ENCODE measurements at regions not wholly inside any gene's neighbourhood (a gene's known extent, or its start where the extent isn't known, plus 50 kb on each side); places are given as distances from the start of the nearest gene placed in this dataset.
A peak's percentile ranks its signal among the peaks of the same experiment; 100 is the strongest.

GRCh38 chr15:60228619-60229018 lies 169.2 kb downstream of the ANXA2 start:
- no peak overlapping the region for H2BK120ac ChIP-seq (ENCODE audit: low read depth, low read length)
- no peak overlapping the region for H3K27ac ChIP-seq (replicated peaks; ENCODE audit: low read length)
- H3K4ac ChIP-seq (ENCODE audit: low read length), result no peak overlapping the region
- no peaks in the 10 kb centered on the region for H3K79me1 ChIP-seq (ENCODE audit: low read depth, low read length)
- no peak for DNase-seq (ENCODE audit: low spot score)
- H2BK12ac ChIP-seq (ENCODE audit: low read length), result no peak overlapping the region
- H2AK5ac ChIP-seq (ENCODE audit: low read depth, low read length), result no peak overlapping the region
- H3K4me3 ChIP-seq (ENCODE audit: low read length in 2 of 2), result no peak overlapping the region
- H3K23ac ChIP-seq (ENCODE audit: low read depth, low read length, poor library complexity), result no peak overlapping the region
- no peaks in the 10 kb centered on the region for H3K4me1 ChIP-seq (ENCODE audit: control insufficient read depth in 2 of 2, insufficient read depth in 1 of 2, low read depth in 1 of 2, low read length in 2 of 2)
- no peak overlapping the region for H3K14ac ChIP-seq (ENCODE audit: low read length)
- no peak overlapping the region for H4K8ac ChIP-seq (ENCODE audit: low read depth, low read length)
- H2BK15ac ChIP-seq (ENCODE audit: low read length), result no peak overlapping the region
- no peak overlapping the region for H3K4me2 ChIP-seq (ENCODE audit: insufficient read depth, low read length, poor library complexity, severe bottlenecking)
- peaks cover 0 to 13% (median 0%) of the 10 kb centered on the region in 3 experiments for H3K27me3 ChIP-seq (ENCODE audit: control insufficient read depth in 3 of 3, insufficient read depth in 3 of 3, low read depth in 1 of 3, low read length in 3 of 3)
- H3K9me3 ChIP-seq (replicated peaks in 1 of 2; ENCODE audit: control insufficient read depth in 2 of 2, insufficient read depth in 1 of 2, low read depth in 1 of 2, low read length in 2 of 2), result no peaks in the 10 kb centered on the region
- no peak overlapping the region for H2BK5ac ChIP-seq (ENCODE audit: low read length)
- no peak overlapping the region for H2AFZ ChIP-seq (ENCODE audit: low read length)
- no peak overlapping the region for H3K18ac ChIP-seq (ENCODE audit: low read length)
- no peak overlapping the region for H4K91ac ChIP-seq (ENCODE audit: low read depth, low read length, poor library complexity)
- WGBS, 2 donors (ENCODE audit: extremely low coverage in 2 of 2, insufficient read length in 2 of 2, insufficient replicate concordance in 1 of 2), result no CpG with 5 or more reads among the region's 2 CpGs
- H3K36me3 ChIP-seq (replicated peaks in 1 of 2; ENCODE audit: control insufficient read depth in 2 of 2, insufficient read depth in 2 of 2, low read length in 2 of 2), result no peaks in the 10 kb centered on the region
- no peak overlapping the region for H3K9ac ChIP-seq (ENCODE audit: low read depth, low read length, poor library complexity)

- no peak overlapping the region for H2AK5ac ChIP-seq (ENCODE audit: low read depth, low read length)
- H2BK5ac ChIP-seq (ENCODE audit: low read length), result no peak overlapping the region
- no peaks in the 10 kb centered on the region for H3K36me3 ChIP-seq (replicated peaks in 1 of 2; ENCODE audit: control insufficient read depth in 2 of 2, insufficient read depth in 2 of 2, low read length in 2 of 2)
- H3K4ac ChIP-seq (ENCODE audit: low read length), result no peak overlapping the region
- no peak overlapping the region for H3K4me3 ChIP-seq (ENCODE audit: low read length in 2 of 2)
- no peaks in the 10 kb centered on the region for H3K27me3 ChIP-seq (ENCODE audit: control insufficient read depth in 3 of 3, insufficient read depth in 3 of 3, low read depth in 1 of 3, low read length in 3 of 3)
- H3K27ac ChIP-seq (replicated peaks; ENCODE audit: low read length), result no peak overlapping the region
- H4K91ac ChIP-seq (ENCODE audit: low read depth, low read length, poor library complexity), result no peak overlapping the region
- peak overlapping the region; percentile 79 for H2AFZ ChIP-seq (ENCODE audit: low read length)
- peaks cover 3 to 7% of the 10 kb centered on the region in 2 donors for H3K4me1 ChIP-seq (ENCODE audit: control insufficient read depth in 2 of 2, insufficient read depth in 1 of 2, low read depth in 1 of 2, low read length in 2 of 2)
- no peak overlapping the region for H4K8ac ChIP-seq (ENCODE audit: low read depth, low read length)
- H2BK15ac ChIP-seq (ENCODE audit: low read length), result no peak overlapping the region
- H3K9me3 ChIP-seq (replicated peaks in 1 of 2; ENCODE audit: control insufficient read depth in 2 of 2, insufficient read depth in 1 of 2, low read depth in 1 of 2, low read length in 2 of 2), result no peaks in the 10 kb centered on the region
- no peaks in the 10 kb centered on the region for H3K79me1 ChIP-seq (ENCODE audit: low read depth, low read length)
- no peak overlapping the region for H3K9ac ChIP-seq (ENCODE audit: low read depth, low read length, poor library complexity)
- H3K14ac ChIP-seq (ENCODE audit: low read length), result no peak overlapping the region
- H3K23ac ChIP-seq (ENCODE audit: low read depth, low read length, poor library complexity), result no peak overlapping the region
- no peak overlapping the region for H2BK120ac ChIP-seq (ENCODE audit: low read depth, low read length)
- WGBS, 2 donors (ENCODE audit: extremely low coverage in 2 of 2, insufficient read length in 2 of 2, insufficient replicate concordance in 1 of 2), result no CpG with 5 or more reads among the region's 7 CpGs
- no peak overlapping the region for H3K4me2 ChIP-seq (ENCODE audit: insufficient read depth, low read length, poor library complexity, severe bottlenecking)
- H2BK12ac ChIP-seq (ENCODE audit: low read length), result no peak overlapping the region
- no peak for DNase-seq (ENCODE audit: low spot score)
- no peak overlapping the region for H3K18ac ChIP-seq (ENCODE audit: low read length)
These were observed 161.7 kb downstream of the ANXA2 start for GRCh38 chr15:60235951-60236710.

- Histone ChIP-seq H4K8ac (ENCODE audit: low read depth, low read length) (peak overlapping the region; percentile 67), H2BK12ac (ENCODE audit: low read length) (no peak overlapping the region), H2BK120ac (ENCODE audit: low read depth, low read length) (no peak overlapping the region), H2AFZ (ENCODE audit: low read length) (peak overlapping the region; percentile 74), H3K79me1 (ENCODE audit: low read depth, low read length) (no peaks in the 10 kb centered on the region), H3K9me3 (replicated peaks in 1 of 2; ENCODE audit: control insufficient read depth in 2 of 2, insufficient read depth in 1 of 2, low read depth in 1 of 2, low read length in 2 of 2) (no peaks in the 10 kb centered on the region), H2BK5ac (ENCODE audit: low read length) (no peak overlapping the region), H3K27ac (replicated peaks; ENCODE audit: low read length) (no peak overlapping the region), H2BK15ac (ENCODE audit: low read length) (no peak overlapping the region), H3K14ac (ENCODE audit: low read length) (no peak overlapping the region), H3K27me3 (ENCODE audit: control insufficient read depth in 3 of 3, insufficient read depth in 3 of 3, low read depth in 1 of 3, low read length in 3 of 3) (no peaks in the 10 kb centered on the region), H3K4me3 (ENCODE audit: low read length in 2 of 2) (no peak overlapping the region), H4K91ac (ENCODE audit: low read depth, low read length, poor library complexity) (no peak overlapping the region), H3K4me1 (ENCODE audit: control insufficient read depth in 2 of 2, insufficient read depth in 1 of 2, low read depth in 1 of 2, low read length in 2 of 2) (peaks cover 3 to 7% of the 10 kb centered on the region in 2 donors), H2AK5ac (ENCODE audit: low read depth, low read length) (no peak overlapping the region), H3K18ac (ENCODE audit: low read length) (no peak overlapping the region), H3K4me2 (ENCODE audit: insufficient read depth, low read length, poor library complexity, severe bottlenecking) (no peak overlapping the region), H3K9ac (ENCODE audit: low read depth, low read length, poor library complexity) (no peak overlapping the region), H3K4ac (ENCODE audit: low read length) (no peak overlapping the region), H3K36me3 (replicated peaks in 1 of 2; ENCODE audit: control insufficient read depth in 2 of 2, insufficient read depth in 2 of 2, low read length in 2 of 2) (no peaks in the 10 kb centered on the region), H3K23ac (ENCODE audit: low read depth, low read length, poor library complexity) (no peak overlapping the region)
- no peak for DNase-seq (ENCODE audit: low spot score)
- no CpG with 5 or more reads among the region's 8 CpGs for WGBS, 2 donors (ENCODE audit: extremely low coverage in 2 of 2, insufficient read length in 2 of 2, insufficient replicate concordance in 1 of 2)
These were observed 160.3 kb downstream of the ANXA2 start for GRCh38 chr15:60237446-60237845.

GRCh38 chr15:60243769-60244168 lies 154.0 kb downstream of the ANXA2 start:
- no peaks in the 10 kb centered on the region for H3K4me1 ChIP-seq (ENCODE audit: control insufficient read depth in 2 of 2, insufficient read depth in 1 of 2, low read depth in 1 of 2, low read length in 2 of 2)

More at GRCh38 chr15:60243769-60244168, 154.0 kb downstream of the ANXA2 start:
- H4K91ac ChIP-seq (ENCODE audit: low read depth, low read length, poor library complexity), result no peak overlapping the region
- H4K8ac ChIP-seq (ENCODE audit: low read depth, low read length), result no peak overlapping the region
- H3K27me3 ChIP-seq (ENCODE audit: control insufficient read depth in 3 of 3, insufficient read depth in 3 of 3, low read depth in 1 of 3, low read length in 3 of 3), result peaks cover 0 to 4% (median 0%) of the 10 kb centered on the region in 3 experiments
- no peak overlapping the region for H2BK12ac ChIP-seq (ENCODE audit: low read length)
- H3K14ac ChIP-seq (ENCODE audit: low read length), result no peak overlapping the region
- no peak overlapping the region for H3K9ac ChIP-seq (ENCODE audit: low read depth, low read length, poor library complexity)
- H3K4me3 ChIP-seq (ENCODE audit: low read length in 2 of 2), result no peak overlapping the region
- no peaks in the 10 kb centered on the region for H3K36me3 ChIP-seq (replicated peaks in 1 of 2; ENCODE audit: control insufficient read depth in 2 of 2, insufficient read depth in 2 of 2, low read length in 2 of 2)
- no peak overlapping the region for H3K27ac ChIP-seq (replicated peaks; ENCODE audit: low read length)
- no peak overlapping the region for H3K4ac ChIP-seq (ENCODE audit: low read length)
- WGBS, 2 donors (ENCODE audit: extremely low coverage in 2 of 2, insufficient read length in 2 of 2, insufficient replicate concordance in 1 of 2), result no CpG with 5 or more reads among the region's 4 CpGs
- DNase-seq (ENCODE audit: low spot score), result no peak
- H2AFZ ChIP-seq (ENCODE audit: low read length), result no peak overlapping the region
- H3K9me3 ChIP-seq (replicated peaks in 1 of 2; ENCODE audit: control insufficient read depth in 2 of 2, insufficient read depth in 1 of 2, low read depth in 1 of 2, low read length in 2 of 2), result no peaks in the 10 kb centered on the region
- no peak overlapping the region for H3K4me2 ChIP-seq (ENCODE audit: insufficient read depth, low read length, poor library complexity, severe bottlenecking)
- no peak overlapping the region for H2BK15ac ChIP-seq (ENCODE audit: low read length)
- H2AK5ac ChIP-seq (ENCODE audit: low read depth, low read length), result no peak overlapping the region
- H3K18ac ChIP-seq (ENCODE audit: low read length), result no peak overlapping the region
- no peaks in the 10 kb centered on the region for H3K79me1 ChIP-seq (ENCODE audit: low read depth, low read length)
- H3K23ac ChIP-seq (ENCODE audit: low read depth, low read length, poor library complexity), result no peak overlapping the region
- no peak overlapping the region for H2BK5ac ChIP-seq (ENCODE audit: low read length)
- no peak overlapping the region for H2BK120ac ChIP-seq (ENCODE audit: low read depth, low read length)

Measured in neuronal stem cell (in vitro differentiated cells).